Bronchial epithelial cell (primary cell): ENCODE measurements at regions not wholly inside any gene's neighbourhood (a gene's known extent, or its start where the extent isn't known, plus 50 kb on each side); places are given as distances from the start of the nearest gene placed in this dataset.

Source experiments
- DNase-seq: peaks from one replicate; pipeline ENCODE4 v3.0.0-alpha.2; 2010; ENCODE audit warnings: low read depth
- FAIRE-seq: peaks from 2 replicates; lab custom pipeline; 2011; peaks lifted over from hg19 to GRCh38; lab: Jason Lieb, UNC
- H3K27me3 ChIP-seq: 2 replicates; pipeline ENCODE4 v1.5.1; 2011; ENCODE audit warnings: low read length; ENCODE audit not compliant: control insufficient read depth, insufficient read depth
- H3K36me3 ChIP-seq: 2 replicates; pipeline ENCODE4 v1.5.1; 2011; ENCODE audit warnings: low read length; ENCODE audit not compliant: control insufficient read depth, insufficient read depth
- H3K4me3 ChIP-seq: 2 replicates; pipeline ENCODE4 v1.5.1; 2011; ENCODE audit warnings: mild to moderate bottlenecking, low read depth, low read length, control low read depth
- TF ChIP-seq, protein P1 (sequence below): IDR thresholded peaks from 2 replicates; pipeline ENCODE4 v1.5.1; 2011; ENCODE audit warnings: mild to moderate bottlenecking, moderate library complexity, low read length, control low read depth, inconsistent platforms; ENCODE audit not compliant: insufficient read depth, severe bottlenecking

DNA sequence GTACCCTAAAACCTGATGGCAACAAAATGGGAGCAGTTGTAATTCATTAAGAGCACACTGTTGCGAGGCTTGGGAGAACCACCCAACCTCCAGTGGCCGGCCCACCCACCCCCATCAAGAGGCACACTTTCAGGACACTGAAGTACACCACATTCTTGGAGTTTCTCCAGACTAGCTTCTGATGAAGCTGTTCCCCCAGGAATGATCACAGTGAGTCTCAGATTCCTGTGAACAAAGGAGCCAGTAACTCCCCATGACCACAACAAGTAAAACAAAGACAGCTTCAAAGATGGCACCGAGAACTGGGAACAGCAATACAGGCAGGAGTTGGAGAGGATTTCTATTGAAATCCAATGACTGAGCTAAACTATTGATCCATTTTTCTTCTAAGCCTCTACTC is 126.0 kb downstream of the ST8SIA2 start:
- TF ChIP-seq, protein P1, sequence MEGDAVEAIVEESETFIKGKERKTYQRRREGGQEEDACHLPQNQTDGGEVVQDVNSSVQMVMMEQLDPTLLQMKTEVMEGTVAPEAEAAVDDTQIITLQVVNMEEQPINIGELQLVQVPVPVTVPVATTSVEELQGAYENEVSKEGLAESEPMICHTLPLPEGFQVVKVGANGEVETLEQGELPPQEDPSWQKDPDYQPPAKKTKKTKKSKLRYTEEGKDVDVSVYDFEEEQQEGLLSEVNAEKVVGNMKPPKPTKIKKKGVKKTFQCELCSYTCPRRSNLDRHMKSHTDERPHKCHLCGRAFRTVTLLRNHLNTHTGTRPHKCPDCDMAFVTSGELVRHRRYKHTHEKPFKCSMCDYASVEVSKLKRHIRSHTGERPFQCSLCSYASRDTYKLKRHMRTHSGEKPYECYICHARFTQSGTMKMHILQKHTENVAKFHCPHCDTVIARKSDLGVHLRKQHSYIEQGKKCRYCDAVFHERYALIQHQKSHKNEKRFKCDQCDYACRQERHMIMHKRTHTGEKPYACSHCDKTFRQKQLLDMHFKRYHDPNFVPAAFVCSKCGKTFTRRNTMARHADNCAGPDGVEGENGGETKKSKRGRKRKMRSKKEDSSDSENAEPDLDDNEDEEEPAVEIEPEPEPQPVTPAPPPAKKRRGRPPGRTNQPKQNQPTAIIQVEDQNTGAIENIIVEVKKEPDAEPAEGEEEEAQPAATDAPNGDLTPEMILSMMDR: no peak
- no peaks in the 10 kb centered on the region for H3K27me3 ChIP-seq
- DNase-seq (no peak), FAIRE-seq (no peak)
- H3K4me3 ChIP-seq: no peak overlapping the region
- no peaks in the 10 kb centered on the region for H3K36me3 ChIP-seq
